K562 (cell line): ENCODE measurements at regions not wholly inside any gene's neighbourhood (a gene's known extent, or its start where the extent isn't known, plus 50 kb on each side); places are given as distances from the start of the nearest gene placed in this dataset.

Experiments
- ATAC-seq: fragments of 200-7000 bp; cut with Tn5 transposase; 3 replicates; pipeline ENCODE4 v1.9.1; 2020; ENCODE audit warnings: moderate library complexity
- BruUV-seq: library from RNA; stranded (reverse); fragments of 400-500 nt; replicated peaks from 2 replicates; lab custom pipeline; 2021; lab: Mats Ljungman, UMichigan
- CTCF ChIA-PET: fragments of 300-600 bp; formaldehyde crosslinking; extraction: SDS; loops from one replicate; lab custom pipeline; 2021; ENCODE audit warnings: low intra/inter-chr PET ratio; lab: Yijun Ruan, JAX
- POLR2A ChIA-PET: fragments of 300-600, 350-650 bp; sonication (Branson Sonifier 250); formaldehyde crosslinking; extraction: SDS; loops from one replicate; lab custom pipeline; 2021; ENCODE audit warnings: antibody characterized with exemption, inconsistent platforms; lab: Yijun Ruan, JAX
- DNase-seq, 4 experiments: peaks; one replicate each; pipeline versions ENCODE4 v3.0.0 to v3.0.0-alpha.2; 2011 to 2018; ENCODE audit warnings: low spot score in 3 of 4, mixed read lengths in 3 of 4; ENCODE audit errors: extremely low read depth in 1 of 4
- FAIRE-seq: peaks from 2 replicates; lab custom pipeline; 2011; peaks lifted over from hg19 to GRCh38; lab: Jason Lieb, UNC
- H2AFZ ChIP-seq: 2 replicates; pipeline ENCODE4 v1.6.0; 2011; ENCODE audit warnings: low read depth, low read length, control low read depth, inconsistent platforms
- H3K27ac ChIP-seq: fragments of 200-600 bp; 3 replicates; pipeline ENCODE4 v1.8.0; 2011; ENCODE audit warnings: low read depth, mild to moderate bottlenecking, control low read depth, inconsistent platforms, low read length, moderate library complexity, mixed read lengths; ENCODE audit errors: extremely low read depth
- H3K27me3 ChIP-seq, 2 experiments: fragments of 300-600 bp in 1 of 2; 2 replicates in 1 of 2; 3 replicates in 1 of 2; pipeline versions ENCODE4 v1.6.0 to v1.8.0; 2011; ENCODE audit warnings: inconsistent platforms in 2 of 2, low read length in 2 of 2, mild to moderate bottlenecking in 1 of 2, mixed read lengths in 1 of 2, moderate library complexity in 1 of 2; ENCODE audit not compliant: control insufficient read depth in 2 of 2, insufficient read depth in 2 of 2
- H3K36me3 ChIP-seq: fragments of 300-600 bp; 3 replicates; pipeline ENCODE4 v1.8.0; 2011; ENCODE audit warnings: mild to moderate bottlenecking, low read length, inconsistent platforms; ENCODE audit not compliant: control insufficient read depth, insufficient read depth
- H3K4me1 ChIP-seq, 2 experiments: fragments of 200-600 bp in 1 of 2; replicated peaks in 1 of 2; 2 replicates in 1 of 2; 3 replicates in 1 of 2; pipeline versions ENCODE4 v1.5.1 to v1.8.0; 2011; ENCODE audit warnings: inconsistent platforms in 2 of 2, low read length in 2 of 2, mild to moderate bottlenecking in 1 of 2, mixed read lengths in 1 of 2, moderate library complexity in 1 of 2; ENCODE audit not compliant: control insufficient read depth in 2 of 2, insufficient read depth in 2 of 2
- H3K4me2 ChIP-seq: 2 replicates; pipeline ENCODE4 v1.6.1; 2011; ENCODE audit warnings: low read length, control low read depth, inconsistent platforms, mixed read lengths; ENCODE audit not compliant: insufficient read depth
- H3K4me3 ChIP-seq: fragments of 200-600 bp; sonication (generic), shearing (Covaris generic); 2 replicates; pipeline ENCODE4 v1.5.1; 2016; ENCODE audit warnings: control low read depth, inconsistent platforms
- H3K79me2 ChIP-seq: fragments of 200-600 bp; 3 replicates; pipeline ENCODE4 v1.8.0; 2011; ENCODE audit warnings: low read length, inconsistent platforms; ENCODE audit not compliant: control insufficient read depth, insufficient read depth
- H3K9ac ChIP-seq, 2 experiments: 2 replicates each; pipeline versions ENCODE4 v1.6.0 to v1.6.1; 2011; ENCODE audit warnings: low read depth in 2 of 2, low read length in 2 of 2, control low read depth in 1 of 2, inconsistent platforms in 1 of 2, mild to moderate bottlenecking in 1 of 2, mixed read lengths in 1 of 2; ENCODE audit not compliant: insufficient read depth in 1 of 2
- H3K9me1 ChIP-seq: one replicate; pipeline ENCODE4 v1.6.0; 2011; ENCODE audit warnings: inconsistent platforms, mild to moderate bottlenecking, low read length, moderate library complexity; ENCODE audit not compliant: control insufficient read depth, insufficient read depth
- H3K9me3 ChIP-seq: replicated peaks from 2 replicates; pipeline ENCODE4 v1.5.1; 2011; ENCODE audit warnings: low read depth, low read length, inconsistent platforms; ENCODE audit not compliant: control insufficient read depth, insufficient read depth
- H4K20me1 ChIP-seq: replicated peaks from 2 replicates; pipeline ENCODE4 v1.6.1; 2011; ENCODE audit warnings: low read length, inconsistent platforms, mixed read lengths; ENCODE audit not compliant: control insufficient read depth, insufficient read depth
- FOXK1 ChIP-seq: sonication (generic); formaldehyde crosslinking; IDR thresholded peaks from 2 replicates; pipeline ENCODE4 v1.8.0; 2022; ENCODE audit warnings: missing genetic modification reagents, mild to moderate bottlenecking, borderline replicate concordance
- RAD51 ChIP-seq: fragments of 450-650 bp; IDR thresholded peaks from 2 replicates; pipeline ENCODE4 v1.7.1; 2016; ENCODE audit warnings: low read depth, mild to moderate bottlenecking, borderline replicate concordance
- ZNF830 ChIP-seq: fragments of 250-450 bp; sonication (Bioruptor Pico); IDR thresholded peaks from 2 replicates; pipeline ENCODE4 v1.5.0; 2021; ENCODE audit warnings: mild to moderate bottlenecking
- ZSCAN29 ChIP-seq: fragments of 450-650 bp; IDR thresholded peaks from 2 replicates; pipeline ENCODE4 v1.6.1; 2017
- WGBS: fragments of 100-300 bp; shearing (Covaris generic); methylation state at CpG from one replicate; pipeline ENCODE4 v1.1.6; 2016; ENCODE audit warnings: low coverage, mixed read lengths; ENCODE audit not compliant: insufficient coverage; ENCODE audit errors: missing lambda C conversion rate; 5-methylcytosine and 5-hydroxymethylcytosine counted together
- in situ Hi-C: fragments of 300-500 bp; cut with MboI; formaldehyde crosslinking; loops from 4 replicates; pipeline ENCODE4 v1.15.0; 2018; ENCODE audit warnings: inconsistent platforms, mixed read lengths
- intact Hi-C: fragments of 100-400 bp; cut with micrococcal nuclease; formaldehyde crosslinking; loops from 2 replicates; pipeline ENCODE4 v1.14.2; 2022
- TF ChIP-seq, protein P1 (sequence below): sonication (generic); formaldehyde crosslinking; IDR thresholded peaks from 2 replicates; pipeline ENCODE4 v1.4.0; 2020; ENCODE audit warnings: mild to moderate bottlenecking, missing genetic modification reagents

DNA sequence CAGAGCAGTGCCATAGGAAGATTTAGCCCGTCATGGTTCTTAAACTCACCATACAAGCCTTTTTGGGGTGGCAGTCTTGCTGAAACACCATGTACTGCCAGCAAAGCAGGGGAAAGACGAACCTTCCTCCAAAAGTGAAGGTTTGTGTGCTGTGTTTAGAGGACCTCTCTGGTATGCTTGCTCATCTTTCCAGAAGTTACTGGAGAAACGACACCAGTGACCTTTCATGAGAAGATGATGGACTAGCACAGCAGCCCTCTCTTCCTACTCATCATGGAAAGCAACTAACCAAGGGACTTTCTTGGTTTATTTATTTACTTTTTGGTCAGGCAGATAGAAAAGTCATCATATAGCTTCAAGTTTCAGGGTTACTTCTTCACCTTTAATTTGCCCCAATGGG, 247.4 kb downstream of the PTEN start (continued):
- TF ChIP-seq ZNF830 (CRISPR knock-in tag) (no peak), FOXK1 (no peak), RAD51 (no peak)
- TF ChIP-seq, protein P1, sequence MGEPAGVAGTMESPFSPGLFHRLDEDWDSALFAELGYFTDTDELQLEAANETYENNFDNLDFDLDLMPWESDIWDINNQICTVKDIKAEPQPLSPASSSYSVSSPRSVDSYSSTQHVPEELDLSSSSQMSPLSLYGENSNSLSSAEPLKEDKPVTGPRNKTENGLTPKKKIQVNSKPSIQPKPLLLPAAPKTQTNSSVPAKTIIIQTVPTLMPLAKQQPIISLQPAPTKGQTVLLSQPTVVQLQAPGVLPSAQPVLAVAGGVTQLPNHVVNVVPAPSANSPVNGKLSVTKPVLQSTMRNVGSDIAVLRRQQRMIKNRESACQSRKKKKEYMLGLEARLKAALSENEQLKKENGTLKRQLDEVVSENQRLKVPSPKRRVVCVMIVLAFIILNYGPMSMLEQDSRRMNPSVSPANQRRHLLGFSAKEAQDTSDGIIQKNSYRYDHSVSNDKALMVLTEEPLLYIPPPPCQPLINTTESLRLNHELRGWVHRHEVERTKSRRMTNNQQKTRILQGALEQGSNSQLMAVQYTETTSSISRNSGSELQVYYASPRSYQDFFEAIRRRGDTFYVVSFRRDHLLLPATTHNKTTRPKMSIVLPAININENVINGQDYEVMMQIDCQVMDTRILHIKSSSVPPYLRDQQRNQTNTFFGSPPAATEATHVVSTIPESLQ, result no peak

DNA sequence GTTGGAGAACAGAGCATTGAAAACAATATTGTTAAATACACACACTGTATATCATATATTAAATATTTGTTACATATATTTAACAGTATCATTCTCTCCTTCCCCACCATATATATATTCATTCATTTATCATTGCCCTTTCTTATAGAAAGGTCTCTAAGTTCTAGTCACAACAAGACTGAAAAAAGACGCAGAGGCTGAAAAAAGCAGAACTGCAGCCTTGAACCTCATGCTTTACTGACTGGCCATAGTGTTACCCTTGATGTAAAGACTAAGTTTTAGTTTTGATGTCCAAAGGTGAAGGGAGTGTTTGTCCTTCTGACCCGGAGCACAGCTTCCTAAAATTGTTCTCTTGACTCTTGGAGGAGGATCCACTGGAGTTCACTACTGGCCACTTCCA, 247.9 kb downstream of the PTEN start:
- Histone ChIP-seq H3K9ac (no peak overlapping the region), H3K4me1 (no peaks in the 10 kb centered on the region; a peak in 1 of 5 replicates), H4K20me1 (no peaks in the 10 kb centered on the region), H3K27me3 (0 out of 5 replicates have a peak, but pooled peaks cover 0 to 3% of the 10 kb centered on the region in 2 experiments), H3K9me3 (no peaks in the 10 kb centered on the region), H3K27ac (no peak overlapping the region), H3K9me1 (no peaks in the 10 kb centered on the region), H2AFZ (no peak overlapping the region), H3K79me2 (no peaks in the 10 kb centered on the region), H3K4me2 (no peak overlapping the region), H3K36me3 (no peaks in the 10 kb centered on the region), H3K4me3 (no peak overlapping the region)
- ChIA-PET CTCF (no interaction called here), POLR2A (interaction anchor here (1.0 kb wide), 1 partner anchor 249 kb away, joined by 5 read pairs; no protein-coding TSS in a partner anchor)
- intact Hi-C loops, result no loop called here
- TF ChIP-seq ZSCAN29, result no peak
- in situ Hi-C loops, result no loop called here
- FAIRE-seq, result no peak
- 0% methylated on average over 2 of the region's 2 CpGs for WGBS
- ATAC-seq, result no peak
- no peak for DNase-seq
- no TSS peak for BruUV-seq
